ENCODE measurements at regions not wholly inside any gene's neighbourhood (a gene's known extent, or its start where the extent isn't known, plus 50 kb on each side); places are given as distances from the start of the nearest gene placed in this dataset.

DNA sequence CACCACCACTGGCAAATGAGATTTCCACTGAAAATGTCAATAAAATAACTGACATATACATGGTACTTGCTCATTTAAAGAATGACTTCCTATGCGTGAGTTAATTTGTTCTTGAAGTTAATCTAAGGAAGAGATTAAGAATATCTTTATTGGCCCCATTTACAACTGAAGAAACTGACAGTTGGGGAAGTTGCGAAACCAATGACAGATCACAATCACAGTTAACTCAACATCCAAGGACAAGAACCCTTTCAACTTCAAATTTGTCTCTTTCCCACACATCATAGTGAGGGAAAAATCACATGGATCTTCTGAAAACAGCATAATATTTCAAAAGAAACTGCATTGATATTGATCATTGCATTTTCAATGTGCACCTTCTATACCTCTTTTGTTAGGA lies 565.4 kb downstream of the IRS1 start:
- H3K27me3 ChIP-seq (replicated peaks; ENCODE audit: insufficient read depth, low read depth, low read length, poor library complexity) = no peaks in the 10 kb centered on the region
- H3K36me3 ChIP-seq (ENCODE audit: insufficient read depth, low read length, poor library complexity, severe bottlenecking) = no peaks in the 10 kb centered on the region
- DNase-seq (ENCODE audit: low spot score) = no peak
- TF ChIP-seq, protein P1, sequence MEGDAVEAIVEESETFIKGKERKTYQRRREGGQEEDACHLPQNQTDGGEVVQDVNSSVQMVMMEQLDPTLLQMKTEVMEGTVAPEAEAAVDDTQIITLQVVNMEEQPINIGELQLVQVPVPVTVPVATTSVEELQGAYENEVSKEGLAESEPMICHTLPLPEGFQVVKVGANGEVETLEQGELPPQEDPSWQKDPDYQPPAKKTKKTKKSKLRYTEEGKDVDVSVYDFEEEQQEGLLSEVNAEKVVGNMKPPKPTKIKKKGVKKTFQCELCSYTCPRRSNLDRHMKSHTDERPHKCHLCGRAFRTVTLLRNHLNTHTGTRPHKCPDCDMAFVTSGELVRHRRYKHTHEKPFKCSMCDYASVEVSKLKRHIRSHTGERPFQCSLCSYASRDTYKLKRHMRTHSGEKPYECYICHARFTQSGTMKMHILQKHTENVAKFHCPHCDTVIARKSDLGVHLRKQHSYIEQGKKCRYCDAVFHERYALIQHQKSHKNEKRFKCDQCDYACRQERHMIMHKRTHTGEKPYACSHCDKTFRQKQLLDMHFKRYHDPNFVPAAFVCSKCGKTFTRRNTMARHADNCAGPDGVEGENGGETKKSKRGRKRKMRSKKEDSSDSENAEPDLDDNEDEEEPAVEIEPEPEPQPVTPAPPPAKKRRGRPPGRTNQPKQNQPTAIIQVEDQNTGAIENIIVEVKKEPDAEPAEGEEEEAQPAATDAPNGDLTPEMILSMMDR (conservative IDR thresholded peaks at IDR 0.05; ENCODE audit: low read depth, low read length) = no peak
- TF ChIP-seq EZH2 (IDR thresholded peaks at IDR 0.05; ENCODE audit: borderline replicate concordance, low read depth, low read length, poor library complexity, severe bottlenecking) = no peak
- BruUV-seq (replicated peaks) = no TSS peak
- no peaks in the 10 kb centered on the region for H3K4me1 ChIP-seq (ENCODE audit: insufficient read depth, low read length, poor library complexity, severe bottlenecking)
- intact Hi-C loops (cut with micrococcal nuclease; ENCODE audit: unreplicated experiment) = no loop called here
- H3K4me3 ChIP-seq (ENCODE audit: low read depth, low read length, poor library complexity, severe bottlenecking) = no peak overlapping the region
- POLR2A ChIA-PET (ENCODE audit: low non-redundant PET) = no interaction called here
- no peaks in the 10 kb centered on the region for H3K9me3 ChIP-seq (ENCODE audit: low read depth, low read length, poor library complexity, severe bottlenecking)
- H3K27ac ChIP-seq (ENCODE audit: low read depth, low read length, poor library complexity, severe bottlenecking) = no peak overlapping the region
- CTCF ChIA-PET = no interaction called here

DNA sequence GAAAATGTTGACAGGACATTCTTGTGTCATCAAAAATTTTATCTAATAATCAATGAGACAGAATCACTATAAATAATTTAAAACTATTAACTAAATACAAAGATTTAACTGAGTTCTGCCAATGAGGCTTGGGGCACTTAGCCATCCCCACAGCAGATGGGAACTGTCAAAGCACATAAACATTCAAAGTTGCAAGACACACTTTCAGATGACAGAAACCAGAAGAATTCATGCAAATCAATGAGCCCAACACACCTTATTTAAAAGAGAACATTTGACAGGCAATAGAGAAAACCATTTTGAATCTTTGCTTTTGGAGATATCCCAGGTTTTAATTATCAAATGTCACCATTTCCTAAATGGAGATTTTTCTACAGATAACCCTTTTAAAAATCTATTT lies 566.2 kb downstream of the IRS1 start:
- no peak for DNase-seq (ENCODE audit: low spot score)
- ChIA-PET POLR2A (ENCODE audit: low non-redundant PET) (no interaction called here), CTCF (no interaction called here)
- Histone ChIP-seq H3K27ac (ENCODE audit: low read depth, low read length, poor library complexity, severe bottlenecking) (no peak overlapping the region), H3K4me3 (ENCODE audit: low read depth, low read length, poor library complexity, severe bottlenecking) (no peak overlapping the region), H3K4me1 (ENCODE audit: insufficient read depth, low read length, poor library complexity, severe bottlenecking) (no peaks in the 10 kb centered on the region), H3K27me3 (replicated peaks; ENCODE audit: insufficient read depth, low read depth, low read length, poor library complexity) (no peaks in the 10 kb centered on the region), H3K9me3 (ENCODE audit: low read depth, low read length, poor library complexity, severe bottlenecking) (no peaks in the 10 kb centered on the region), H3K36me3 (ENCODE audit: insufficient read depth, low read length, poor library complexity, severe bottlenecking) (no peaks in the 10 kb centered on the region)
- intact Hi-C loops (cut with micrococcal nuclease; ENCODE audit: unreplicated experiment) = no loop called here
- TF ChIP-seq EZH2 (IDR thresholded peaks at IDR 0.05; ENCODE audit: borderline replicate concordance, low read depth, low read length, poor library complexity, severe bottlenecking) = no peak
- no TSS peak for BruUV-seq (replicated peaks)

DNA sequence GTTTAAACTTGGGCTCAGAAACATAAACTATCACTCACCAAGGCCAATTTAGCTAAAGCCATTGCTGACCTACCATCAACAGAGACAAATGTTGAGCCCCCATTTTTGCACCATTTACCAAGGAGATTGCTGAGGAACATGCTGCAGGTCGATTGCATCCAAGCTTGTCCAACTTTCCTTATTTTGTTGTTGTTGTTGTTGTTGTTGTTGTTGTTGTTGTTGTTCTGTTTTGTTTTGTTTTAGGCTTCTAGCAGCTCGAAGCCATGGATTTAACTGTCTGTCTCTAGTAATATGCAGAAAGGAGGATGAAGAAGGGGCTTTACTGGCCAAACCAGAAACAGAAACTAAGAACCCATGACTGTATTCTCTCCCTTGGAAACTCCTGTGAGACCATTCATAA lies 571.5 kb downstream of the IRS1 start:
- no peak overlapping the region for H3K4me3 ChIP-seq (ENCODE audit: low read depth, low read length, poor library complexity, severe bottlenecking)
- no TSS peak for BruUV-seq (replicated peaks)
- CTCF ChIA-PET = interaction anchor here (0.6 kb wide), 1 partner anchor 41 kb away, joined by 12 read pairs; no protein-coding TSS in a partner anchor
- intact Hi-C loops (cut with micrococcal nuclease; ENCODE audit: unreplicated experiment) = no loop called here
- H3K36me3 ChIP-seq (ENCODE audit: insufficient read depth, low read length, poor library complexity, severe bottlenecking) = no peaks in the 10 kb centered on the region
- POLR2A ChIA-PET (ENCODE audit: low non-redundant PET) = no interaction called here
- DNase-seq (ENCODE audit: low spot score) = no peak
- no peak for TF ChIP-seq EZH2 (IDR thresholded peaks at IDR 0.05; ENCODE audit: borderline replicate concordance, low read depth, low read length, poor library complexity, severe bottlenecking)
- TF ChIP-seq, protein P1 (conservative IDR thresholded peaks at IDR 0.05; ENCODE audit: low read depth, low read length) = no peak
- H3K4me1 ChIP-seq (ENCODE audit: insufficient read depth, low read length, poor library complexity, severe bottlenecking) = no peaks in the 10 kb centered on the region
- no peaks in the 10 kb centered on the region for H3K9me3 ChIP-seq (ENCODE audit: low read depth, low read length, poor library complexity, severe bottlenecking)
- no peaks in the 10 kb centered on the region for H3K27me3 ChIP-seq (replicated peaks; ENCODE audit: insufficient read depth, low read depth, low read length, poor library complexity)
- no peak overlapping the region for H3K27ac ChIP-seq (ENCODE audit: low read depth, low read length, poor library complexity, severe bottlenecking)

DNA sequence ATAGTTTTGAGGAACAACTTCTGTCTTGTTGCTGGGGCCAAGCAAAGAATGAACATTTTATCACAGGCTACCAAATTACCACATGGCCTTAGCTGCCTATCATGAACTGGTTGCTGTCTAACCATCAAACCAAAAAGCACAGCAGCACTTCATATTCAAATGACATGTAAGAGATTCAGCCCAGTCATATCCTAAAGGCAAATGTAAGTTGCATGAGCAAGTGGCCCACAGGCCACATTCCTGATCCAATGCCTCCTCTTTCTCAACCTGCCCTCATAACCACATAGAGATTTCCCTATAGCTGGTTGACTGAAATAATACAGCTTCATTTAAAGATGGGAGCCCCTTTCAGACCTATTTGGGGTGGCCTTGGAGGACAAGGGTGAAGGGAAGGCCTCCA lies 572.3 kb downstream of the IRS1 start:
- no peaks in the 10 kb centered on the region for H3K9me3 ChIP-seq (ENCODE audit: low read depth, low read length, poor library complexity, severe bottlenecking)
- ChIA-PET POLR2A (ENCODE audit: low non-redundant PET) (no interaction called here), CTCF (no interaction called here)
- no peak for TF ChIP-seq EZH2 (IDR thresholded peaks at IDR 0.05; ENCODE audit: borderline replicate concordance, low read depth, low read length, poor library complexity, severe bottlenecking)
- TF ChIP-seq, protein P1 (conservative IDR thresholded peaks at IDR 0.05; ENCODE audit: low read depth, low read length) = no peak
- DNase-seq (ENCODE audit: low spot score) = no peak
- no peaks in the 10 kb centered on the region for H3K36me3 ChIP-seq (ENCODE audit: insufficient read depth, low read length, poor library complexity, severe bottlenecking)
- H3K27me3 ChIP-seq (replicated peaks; ENCODE audit: insufficient read depth, low read depth, low read length, poor library complexity) = no peaks in the 10 kb centered on the region
- intact Hi-C loops (cut with micrococcal nuclease; ENCODE audit: unreplicated experiment) = no loop called here
- no peak overlapping the region for H3K27ac ChIP-seq (ENCODE audit: low read depth, low read length, poor library complexity, severe bottlenecking)
- BruUV-seq (replicated peaks) = no TSS peak
- H3K4me1 ChIP-seq (ENCODE audit: insufficient read depth, low read length, poor library complexity, severe bottlenecking) = no peaks in the 10 kb centered on the region
- no peak overlapping the region for H3K4me3 ChIP-seq (ENCODE audit: low read depth, low read length, poor library complexity, severe bottlenecking)

Measured in A673 (cell line).